ENCODE measurements at regions not wholly inside any gene's neighbourhood (a gene's known extent, or its start where the extent isn't known, plus 50 kb on each side); places are given as distances from the start of the nearest gene placed in this dataset.

DNA sequence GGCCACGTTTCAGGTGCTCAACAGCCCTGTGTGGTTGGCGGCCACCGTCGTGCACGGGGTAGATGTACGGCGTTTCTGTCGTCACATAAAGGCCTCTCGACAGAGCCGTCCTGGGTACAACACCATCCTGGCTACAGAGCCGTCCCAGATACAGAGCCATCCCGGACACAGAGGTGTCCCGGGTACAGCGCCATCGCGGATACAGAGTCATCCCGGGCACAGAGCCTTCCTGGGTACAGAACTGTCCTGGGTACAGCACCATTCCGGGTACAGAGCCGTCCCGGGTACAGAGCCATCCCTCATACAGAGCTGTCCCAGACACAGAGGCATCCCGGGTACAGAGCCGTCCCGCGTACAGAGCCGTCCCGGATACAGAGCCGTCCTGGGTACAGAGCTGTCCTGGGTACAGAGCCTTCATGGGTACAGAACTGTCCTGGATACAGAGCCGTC is 222.7 kb upstream of the SOX1 start:
- DNase-seq (ENCODE audit: low read depth), result no peak

DNA sequence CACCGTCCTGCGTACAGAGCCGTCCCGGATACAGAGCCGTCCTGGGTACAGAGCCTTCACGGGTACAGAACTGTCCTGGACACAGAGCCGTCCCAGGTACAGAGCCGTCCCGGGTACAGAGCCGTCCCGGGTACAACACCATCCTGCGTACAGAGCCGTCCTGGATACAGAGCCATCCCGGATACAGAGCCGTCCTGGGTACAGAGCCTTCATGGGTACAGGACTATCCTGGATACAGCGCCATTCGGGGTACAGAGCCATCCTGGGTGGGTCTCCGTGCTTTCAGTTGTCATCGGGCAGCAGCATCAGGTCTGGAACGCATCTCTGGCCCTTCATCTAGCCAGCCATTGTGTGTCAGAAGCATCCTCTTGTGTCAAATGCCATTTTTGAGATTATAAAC is 222.3 kb upstream of the SOX1 start:
- no peak for DNase-seq (ENCODE audit: low read depth)

DNA sequence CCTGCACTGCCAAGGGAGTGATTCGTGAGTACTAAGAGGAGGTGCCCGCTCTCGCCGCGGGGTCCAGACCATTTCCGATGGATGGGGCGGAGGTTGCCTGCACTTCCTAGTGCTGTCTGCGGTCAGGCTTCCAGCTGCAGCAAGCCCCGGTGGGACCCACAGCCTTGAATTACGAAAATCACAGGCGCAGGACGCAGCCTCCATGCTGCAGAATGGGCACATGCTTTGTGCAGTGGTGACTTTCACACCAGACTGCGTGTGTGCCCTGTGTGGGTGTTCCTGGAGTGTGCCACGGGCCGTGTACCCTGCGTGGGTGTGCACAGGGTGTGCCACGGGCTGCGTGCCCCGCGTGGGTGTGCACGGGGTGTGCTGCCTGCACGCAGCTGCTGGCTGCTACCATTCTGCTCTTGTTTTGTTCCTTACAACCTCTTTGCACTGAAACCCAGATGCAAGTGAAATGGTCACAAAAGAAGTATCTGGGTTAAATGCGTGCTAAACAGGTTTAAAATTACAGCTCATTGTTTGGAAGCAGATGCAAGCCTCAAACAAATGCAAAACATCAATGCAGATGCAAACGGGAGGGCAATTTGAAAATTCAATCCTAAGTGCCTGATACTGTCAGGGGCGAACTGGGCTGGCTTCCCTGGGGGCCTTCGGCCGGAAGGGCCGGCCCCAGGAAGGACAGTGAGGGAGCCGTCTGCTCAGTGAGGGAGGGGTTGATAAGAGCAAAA is 221.2 kb upstream of the SOX1 start:
- no peak for DNase-seq (ENCODE audit: low read depth)

DNA sequence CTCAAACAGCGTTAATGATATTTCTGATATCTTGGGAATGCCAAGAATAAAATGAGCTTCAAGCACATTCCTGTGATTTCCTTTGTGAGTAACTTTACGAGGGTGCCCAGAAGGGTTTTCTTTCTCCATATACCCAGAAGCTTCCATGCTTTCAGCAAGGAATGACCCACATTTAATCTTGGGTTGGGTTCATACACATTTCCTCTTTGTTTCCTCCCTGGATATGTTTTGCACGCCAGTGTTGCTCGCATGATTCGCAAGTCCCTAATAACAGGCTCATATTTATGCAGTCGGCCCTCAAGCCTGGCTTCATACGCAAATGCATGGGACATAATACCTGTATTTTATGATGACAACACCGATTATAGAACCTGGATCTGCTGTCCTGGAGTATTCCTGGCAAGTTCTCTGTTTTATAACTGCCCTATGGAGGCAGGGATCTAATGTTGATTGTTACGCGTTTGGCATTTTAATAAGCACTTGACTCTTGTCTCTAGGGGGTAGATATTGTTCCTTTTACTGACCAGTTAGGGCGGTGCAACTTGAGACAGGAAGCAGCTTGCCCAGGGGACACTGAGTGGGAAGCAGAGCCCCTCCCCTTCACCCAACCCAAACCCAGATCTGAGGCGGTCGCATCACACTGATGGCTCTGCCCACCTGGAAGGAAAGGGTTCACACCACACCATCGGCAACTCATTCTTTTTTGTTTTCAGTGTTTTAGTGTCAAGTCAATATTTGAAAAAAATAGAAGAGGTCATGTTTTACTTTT is 220.4 kb upstream of the SOX1 start:
- no peak for DNase-seq (ENCODE audit: low read depth)

DNA sequence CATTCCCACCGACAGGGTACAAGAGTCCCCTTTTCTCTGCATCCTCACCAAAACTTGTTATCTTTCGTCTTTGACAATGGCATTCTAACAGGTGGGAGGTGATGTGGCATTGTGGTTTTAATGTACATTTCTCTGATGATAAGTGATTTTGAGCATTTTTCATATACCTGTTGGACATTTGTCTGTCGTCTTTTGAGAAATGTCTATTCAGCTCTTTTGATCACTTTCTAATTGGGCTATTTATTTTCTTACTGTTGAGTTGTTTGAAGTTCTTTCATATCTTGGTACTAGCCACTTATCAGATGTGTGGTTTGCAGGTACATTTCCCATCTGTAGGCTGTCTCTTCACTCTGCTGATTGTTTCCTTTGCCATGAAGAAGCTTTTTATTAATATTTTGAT is 219.0 kb upstream of the SOX1 start:
- no peak for DNase-seq (ENCODE audit: low read depth)

DNA sequence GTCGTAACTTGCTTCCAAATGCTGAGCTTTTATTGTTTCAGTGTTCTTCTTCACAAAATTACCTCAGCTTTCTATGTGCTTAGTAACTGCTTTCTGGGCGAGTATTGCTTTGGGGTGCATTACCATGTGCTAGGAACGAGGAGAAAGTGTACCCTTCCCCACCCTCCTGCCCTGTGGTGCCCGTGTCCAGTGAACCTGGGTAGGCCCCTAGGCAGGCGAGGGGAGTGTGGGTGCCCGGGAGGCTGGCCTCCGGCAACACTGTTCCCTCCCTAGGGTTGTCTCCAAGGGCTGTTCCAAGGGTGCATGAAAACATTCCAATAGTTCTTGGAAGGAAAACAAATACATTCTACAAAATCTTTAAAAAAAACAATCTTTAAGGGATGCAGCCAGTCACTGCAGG is 216.5 kb upstream of the SOX1 start:
- no peak for DNase-seq (ENCODE audit: low read depth)

DNA sequence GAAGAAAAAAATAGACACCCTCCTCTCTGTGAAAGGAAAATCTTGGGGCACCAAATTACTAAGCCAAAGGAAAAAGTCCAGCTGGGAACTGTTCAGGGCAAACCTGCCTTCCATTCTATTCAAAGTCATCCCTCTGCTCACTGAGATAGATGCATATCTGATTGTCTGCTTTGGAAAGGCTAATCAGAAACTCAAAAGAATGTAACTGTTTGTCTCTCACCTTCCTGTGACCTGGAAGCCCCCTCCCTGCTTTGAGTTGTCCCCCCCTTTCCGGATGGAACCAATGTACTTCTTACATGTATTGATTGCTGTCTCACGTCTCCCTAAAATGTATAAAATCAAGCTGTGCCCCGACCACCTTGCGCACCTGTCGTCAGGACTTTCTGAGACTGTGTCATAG is 216.0 kb upstream of the SOX1 start:
- DNase-seq (ENCODE audit: low read depth), result no peak

DNA sequence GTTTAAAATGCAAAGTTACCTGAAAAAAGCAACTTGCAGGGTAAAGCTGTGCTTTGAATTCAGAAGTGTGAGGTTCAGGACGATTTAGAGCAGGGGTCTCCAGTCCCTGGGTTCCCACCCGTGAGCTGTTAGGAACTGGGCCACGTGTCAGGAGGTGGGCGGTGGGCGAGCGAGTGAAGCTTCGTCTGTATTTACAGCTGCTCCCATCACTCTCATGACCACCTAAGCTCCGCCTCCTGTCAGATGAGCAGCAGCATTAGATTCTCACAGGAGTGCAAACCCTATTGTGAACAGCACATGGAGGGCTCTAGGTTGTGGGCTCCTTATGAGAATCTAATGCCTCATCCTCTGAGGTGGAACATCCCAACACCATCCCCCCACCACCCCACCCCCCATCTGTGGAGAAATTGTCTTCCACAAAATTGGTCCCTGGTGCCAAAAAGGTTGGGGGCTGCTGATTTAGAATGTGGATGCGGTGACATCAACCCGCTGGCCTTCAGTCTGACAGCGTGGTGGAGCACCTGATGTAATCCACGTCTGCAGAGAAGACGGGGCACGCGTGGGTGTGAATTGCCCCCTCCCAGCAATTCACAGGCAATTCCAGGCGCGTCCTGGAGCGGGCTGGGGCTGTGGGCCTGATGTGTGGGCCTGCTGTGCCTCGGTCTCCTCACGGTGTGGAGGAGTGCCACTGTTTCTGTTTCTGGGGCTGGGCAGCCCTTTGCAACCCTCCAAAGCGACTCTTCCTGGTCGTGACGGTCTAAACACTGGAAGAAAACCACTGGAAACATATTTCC is 214.0 kb upstream of the SOX1 start:
- no peak for DNase-seq (ENCODE audit: low read depth)

DNA sequence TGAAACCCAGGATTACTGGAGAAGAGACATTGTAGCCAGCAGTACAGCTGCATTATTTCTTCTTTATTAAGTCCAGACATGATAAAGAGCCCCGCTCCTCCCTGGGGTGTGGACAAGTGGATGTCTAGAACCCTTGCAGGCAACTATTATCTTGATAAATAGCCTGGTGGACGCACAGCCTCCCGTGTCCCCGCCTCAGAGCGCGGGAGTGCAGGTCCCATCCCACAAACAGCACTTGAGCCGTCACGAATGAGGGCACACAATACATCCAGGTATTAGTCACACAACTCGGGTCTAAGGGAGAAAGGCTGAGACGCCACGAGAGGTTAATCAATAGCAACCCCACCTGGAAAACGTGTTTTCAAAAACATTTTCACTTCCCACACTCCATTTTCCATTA is 213.2 kb upstream of the SOX1 start:
- no peak for DNase-seq (ENCODE audit: low read depth)

DNA sequence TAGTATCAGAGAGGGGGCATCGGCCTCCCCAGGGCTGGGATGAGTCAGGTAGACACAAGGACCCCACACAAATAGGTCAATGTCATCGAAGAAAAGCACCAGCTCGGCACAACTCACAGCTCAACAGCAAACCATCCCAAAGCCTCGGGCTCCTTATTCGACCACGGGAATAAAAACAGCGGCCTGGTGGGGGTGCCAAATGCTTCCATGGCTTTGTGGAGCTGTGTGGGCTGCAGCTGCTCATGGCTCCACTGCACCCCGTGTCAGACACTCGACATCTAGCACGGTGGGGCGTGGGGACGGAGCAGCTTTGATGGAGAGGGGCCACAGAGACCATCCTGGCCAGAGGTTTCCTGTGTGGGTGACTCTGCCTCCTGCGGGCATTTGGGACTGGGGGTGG is 212.5 kb upstream of the SOX1 start:
- DNase-seq (ENCODE audit: low read depth), result no peak

DNA sequence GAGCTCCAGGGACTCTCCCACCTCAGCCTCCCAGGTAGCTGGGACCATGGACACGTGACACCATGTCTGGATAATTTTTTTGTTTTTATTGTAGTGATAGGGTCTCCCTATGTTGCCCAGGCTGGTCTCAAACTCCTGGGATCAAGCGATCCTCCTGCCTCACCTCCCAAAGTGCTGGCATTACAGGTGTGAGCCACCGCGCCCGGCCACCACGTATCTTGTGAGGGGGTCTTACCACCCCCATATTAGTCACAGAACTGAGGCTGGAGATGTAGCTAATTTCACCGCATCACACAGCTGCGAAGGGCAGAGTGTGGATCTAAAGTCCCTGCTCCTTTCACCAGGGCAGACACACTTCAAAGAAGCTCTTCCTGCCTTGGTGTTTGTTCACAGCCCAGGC is 211.8 kb upstream of the SOX1 start:
- DNase-seq (ENCODE audit: low read depth), result no peak

DNA sequence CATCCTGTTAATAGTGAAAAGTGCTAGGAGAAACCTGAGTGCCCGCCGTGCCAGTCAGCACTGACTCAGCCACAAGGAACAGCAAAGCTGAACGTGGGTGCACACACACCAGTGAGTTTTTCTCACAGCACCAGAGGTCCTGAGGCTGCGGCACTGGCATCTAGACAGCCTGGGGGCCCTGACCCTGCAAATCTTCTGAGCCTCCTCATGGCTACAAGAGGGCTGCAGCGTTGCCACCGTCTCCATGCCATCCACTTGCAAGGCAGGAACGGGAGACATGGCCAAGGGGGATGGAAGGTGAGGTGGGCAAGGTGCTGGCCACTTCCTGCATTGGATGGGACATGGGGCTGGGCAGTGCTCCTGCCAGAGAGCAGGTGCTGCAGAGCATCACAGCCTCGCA is 211.2 kb upstream of the SOX1 start:
- DNase-seq (ENCODE audit: low read depth), result no peak

DNA sequence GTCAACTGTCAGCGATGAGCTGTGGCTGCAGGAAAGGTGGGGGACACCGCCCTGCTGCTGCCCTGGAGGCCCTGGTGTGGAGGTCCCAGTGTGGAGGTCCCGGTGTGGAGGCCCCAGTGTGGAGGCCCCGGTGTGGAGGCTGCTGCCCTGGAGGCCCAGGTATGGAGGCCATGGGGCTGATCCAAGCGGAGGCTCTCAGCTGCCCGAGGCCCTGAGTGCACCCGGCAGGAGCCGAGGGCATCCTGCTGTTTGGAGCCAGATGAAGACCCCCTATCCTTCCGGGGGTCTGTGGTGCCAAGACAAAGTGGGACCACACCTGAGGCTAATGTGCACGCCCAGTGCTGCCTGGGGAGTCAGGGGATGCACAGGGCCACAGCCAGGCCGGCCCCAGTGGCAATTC is 210.4 kb upstream of the SOX1 start:
- no peak for DNase-seq (ENCODE audit: low read depth)

DNA sequence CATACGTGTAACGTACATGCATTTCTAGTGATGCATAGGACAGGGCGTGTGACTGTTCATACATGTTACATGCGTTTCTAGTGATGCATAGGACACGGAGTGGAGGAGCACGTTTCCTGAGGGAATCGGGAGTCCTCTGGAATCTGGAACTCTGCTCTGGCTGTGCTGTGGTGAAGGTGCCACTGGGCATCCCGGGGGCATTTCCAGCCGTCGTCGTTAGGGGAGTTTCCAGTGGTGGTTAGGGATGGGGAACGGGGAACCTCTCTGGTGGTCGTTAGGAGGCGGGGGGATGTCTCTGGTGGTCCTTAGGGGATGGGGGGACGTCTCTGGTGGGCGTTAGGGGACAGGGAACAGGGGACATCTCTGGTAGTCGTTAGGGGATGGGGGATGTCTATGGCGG is 209.6 kb upstream of the SOX1 start:
- DNase-seq (ENCODE audit: low read depth), result no peak

DNA sequence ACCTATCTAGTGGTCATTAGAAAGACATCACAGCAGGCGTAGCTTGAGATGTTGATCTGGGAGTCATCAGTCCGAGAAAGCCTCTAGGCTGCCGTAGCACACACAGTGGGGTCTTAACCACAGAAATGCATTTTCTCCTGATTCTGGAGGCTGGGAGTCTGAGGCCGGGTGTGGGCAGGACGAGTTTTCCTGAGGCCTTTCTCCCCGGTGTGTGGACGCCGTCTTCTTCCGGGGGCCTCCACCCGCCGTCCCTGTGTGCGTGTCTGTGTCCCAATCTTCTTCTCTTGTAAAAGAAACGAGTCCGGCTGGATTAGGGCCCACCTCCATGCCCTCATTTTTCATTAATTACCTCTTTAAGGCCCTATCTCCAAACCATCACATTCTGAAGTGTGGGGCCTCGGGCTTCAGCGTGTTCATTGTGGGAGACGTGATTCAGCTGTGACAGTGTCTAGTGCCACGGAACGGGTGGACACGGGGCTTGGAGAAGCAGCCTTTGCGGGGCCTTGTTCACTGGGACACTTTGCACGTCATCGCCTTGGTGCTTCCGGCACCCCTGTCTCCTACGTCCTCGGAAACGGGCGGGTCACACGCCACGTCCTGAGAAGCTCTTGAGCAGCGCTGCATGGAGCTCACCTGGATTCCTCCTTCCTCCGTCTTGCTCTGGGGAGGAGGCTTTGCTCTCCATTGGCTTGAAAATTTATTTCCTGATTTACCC is 208.9 kb upstream of the SOX1 start:
- DNase-seq (ENCODE audit: low read depth), result no peak

DNA sequence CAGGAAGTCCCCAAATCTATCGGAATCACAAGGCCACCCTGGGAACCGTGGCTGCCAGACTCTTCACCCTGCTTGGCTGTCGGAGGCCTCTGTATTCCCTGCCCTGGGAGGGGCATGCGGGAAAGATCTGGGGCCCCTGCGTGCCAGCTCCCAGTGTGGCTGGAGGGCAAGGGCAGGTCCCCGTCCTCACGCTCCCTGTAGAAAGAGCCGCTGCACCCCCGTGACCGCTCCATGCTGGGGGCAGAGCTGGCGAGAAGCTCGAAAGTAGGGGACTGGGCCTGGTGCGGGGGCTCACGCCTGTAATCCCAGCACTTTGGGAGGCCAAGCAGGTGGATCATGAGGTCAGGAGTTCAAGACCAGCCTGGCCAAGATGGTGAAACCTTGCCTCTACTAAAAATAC is 208.4 kb upstream of the SOX1 start:
- no peak for DNase-seq (ENCODE audit: low read depth)

DNA sequence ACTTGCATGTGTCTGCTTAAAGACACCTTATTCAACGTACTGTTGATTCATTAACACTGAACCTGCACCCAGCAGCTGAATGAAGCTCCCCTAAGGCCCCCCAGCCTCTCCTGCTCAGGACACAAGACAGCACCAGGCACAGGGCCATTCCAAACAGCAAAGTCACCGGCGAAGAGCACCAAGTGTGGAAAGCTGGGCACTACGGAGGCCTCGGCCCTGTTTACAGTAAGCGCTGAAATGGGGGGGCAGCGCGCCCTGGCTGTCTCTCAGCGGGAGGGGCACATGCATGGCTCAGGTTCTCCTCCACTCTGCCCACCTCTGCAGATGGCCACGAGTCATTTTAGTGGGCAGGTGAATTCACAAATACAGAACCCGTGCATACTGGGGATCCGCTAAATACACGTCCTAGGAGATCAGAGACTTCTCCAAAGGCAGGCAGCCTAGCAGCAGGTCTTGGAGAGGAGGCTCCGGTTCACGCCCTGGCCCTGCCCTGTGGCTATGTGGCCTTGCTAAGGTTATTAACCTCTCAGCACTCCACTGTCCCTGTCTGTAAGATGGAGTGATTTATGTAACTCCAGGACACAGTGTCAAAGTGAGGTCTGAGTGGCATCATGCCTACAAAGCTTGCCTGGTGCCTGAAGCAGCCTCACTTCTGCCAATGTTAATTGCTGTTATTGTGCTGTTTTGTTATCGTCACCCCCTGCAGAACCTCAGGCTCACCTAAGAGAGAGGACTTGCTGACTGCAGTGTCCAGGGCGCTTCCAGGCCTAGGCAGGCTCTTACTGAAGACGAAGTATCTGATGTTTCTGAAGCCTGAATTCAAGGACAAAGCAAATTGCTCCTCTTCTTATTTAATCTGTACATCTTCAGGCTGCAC is 207.4 kb upstream of the SOX1 start:
- DNase-seq (ENCODE audit: low read depth), result no peak

DNA sequence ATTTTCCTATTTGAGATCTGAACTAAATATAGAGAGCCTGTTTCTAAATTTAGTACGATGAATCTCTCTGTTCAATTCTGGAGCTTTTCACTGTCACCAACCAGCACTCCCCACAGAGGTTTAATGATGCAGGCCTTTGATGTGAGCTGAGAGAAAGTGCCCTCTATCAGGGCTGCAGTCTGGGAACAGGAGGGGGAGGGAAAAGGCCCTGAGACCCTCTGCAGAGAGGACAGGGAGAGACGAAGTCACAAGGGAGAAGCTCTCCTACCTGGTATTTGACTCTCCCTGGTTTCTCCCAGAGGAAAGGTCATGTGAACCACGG is 206.8 kb upstream of the SOX1 start:
- no peak for DNase-seq (ENCODE audit: low read depth)

DNA sequence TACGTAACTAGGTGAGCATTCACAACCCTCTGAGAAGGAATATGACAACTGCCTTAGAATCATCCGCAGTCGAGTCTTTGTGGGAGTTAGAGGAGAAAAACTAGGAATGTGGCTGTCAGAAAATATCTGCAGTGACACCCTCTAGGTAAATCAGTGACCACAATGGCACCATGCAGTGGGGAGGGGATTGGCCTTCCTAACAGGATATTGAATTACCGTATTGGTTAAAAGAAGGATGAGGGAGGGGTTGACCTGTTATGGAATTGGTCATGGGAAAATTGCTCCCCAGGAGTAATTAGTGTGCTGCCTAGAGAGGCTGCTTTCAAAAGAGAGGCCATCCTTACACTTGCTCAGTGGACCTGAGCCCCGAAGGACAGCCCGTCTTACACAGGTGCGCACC is 205.6 kb upstream of the SOX1 start:
- DNase-seq (ENCODE audit: low read depth), result no peak

DNA sequence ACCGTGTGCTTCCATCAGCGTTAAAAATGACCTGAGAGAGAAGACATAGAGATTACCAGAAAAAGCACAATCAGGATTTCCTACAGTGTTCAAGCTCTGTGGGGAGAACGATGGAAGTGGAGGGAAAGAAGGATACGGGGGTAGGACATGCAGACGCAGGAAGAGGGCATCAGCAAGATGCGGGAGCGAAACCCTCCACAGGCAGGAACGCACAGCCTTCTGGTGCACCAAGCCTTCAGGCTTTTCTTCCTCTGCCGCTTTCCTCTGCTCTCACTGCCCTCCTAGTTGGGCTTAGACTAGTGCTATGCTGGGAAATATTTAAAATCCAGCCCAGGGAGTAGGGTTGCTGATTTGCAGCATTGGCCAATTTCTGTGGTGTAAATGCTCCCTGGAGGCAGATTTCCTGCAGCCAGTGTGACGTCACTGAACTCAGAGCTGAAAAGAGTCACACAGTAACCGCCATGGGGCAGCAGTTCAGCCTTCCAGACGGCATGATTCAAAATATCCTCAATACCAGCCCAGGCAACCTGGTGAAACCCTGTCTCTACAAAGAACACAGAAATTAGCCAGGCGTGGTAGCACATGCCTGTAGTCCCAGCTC is 205.1 kb upstream of the SOX1 start:
- DNase-seq (ENCODE audit: low read depth), result no peak

All from RPMI7951 (cell line).